ENCODE measurements at regions not wholly inside any gene's neighbourhood (a gene's known extent, or its start where the extent isn't known, plus 50 kb on each side); places are given as distances from the start of the nearest gene placed in this dataset.

DNA sequence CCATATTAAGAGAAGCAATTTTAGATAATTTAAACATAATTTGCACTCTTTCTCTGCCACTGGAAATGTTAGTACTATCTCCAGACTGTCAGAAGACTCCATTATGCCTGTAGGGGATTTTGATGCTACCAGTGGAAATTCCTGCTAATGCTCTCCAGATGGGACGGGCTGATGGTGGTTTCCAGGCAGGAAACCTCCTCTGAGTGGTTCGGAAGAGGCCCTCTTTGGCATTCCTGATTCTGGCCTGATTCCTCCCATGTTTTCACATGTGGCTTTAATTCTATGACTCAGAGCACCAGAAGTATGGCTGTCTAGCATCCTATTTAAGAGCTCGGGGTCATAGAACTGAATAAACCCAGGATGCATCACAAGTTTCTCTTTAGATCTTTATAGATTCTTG is 70.9 kb upstream of the ST6GAL2 start:
- TF ChIP-seq, protein P1, sequence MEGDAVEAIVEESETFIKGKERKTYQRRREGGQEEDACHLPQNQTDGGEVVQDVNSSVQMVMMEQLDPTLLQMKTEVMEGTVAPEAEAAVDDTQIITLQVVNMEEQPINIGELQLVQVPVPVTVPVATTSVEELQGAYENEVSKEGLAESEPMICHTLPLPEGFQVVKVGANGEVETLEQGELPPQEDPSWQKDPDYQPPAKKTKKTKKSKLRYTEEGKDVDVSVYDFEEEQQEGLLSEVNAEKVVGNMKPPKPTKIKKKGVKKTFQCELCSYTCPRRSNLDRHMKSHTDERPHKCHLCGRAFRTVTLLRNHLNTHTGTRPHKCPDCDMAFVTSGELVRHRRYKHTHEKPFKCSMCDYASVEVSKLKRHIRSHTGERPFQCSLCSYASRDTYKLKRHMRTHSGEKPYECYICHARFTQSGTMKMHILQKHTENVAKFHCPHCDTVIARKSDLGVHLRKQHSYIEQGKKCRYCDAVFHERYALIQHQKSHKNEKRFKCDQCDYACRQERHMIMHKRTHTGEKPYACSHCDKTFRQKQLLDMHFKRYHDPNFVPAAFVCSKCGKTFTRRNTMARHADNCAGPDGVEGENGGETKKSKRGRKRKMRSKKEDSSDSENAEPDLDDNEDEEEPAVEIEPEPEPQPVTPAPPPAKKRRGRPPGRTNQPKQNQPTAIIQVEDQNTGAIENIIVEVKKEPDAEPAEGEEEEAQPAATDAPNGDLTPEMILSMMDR (IDR thresholded peaks at IDR 0.05) = no peak
- no peak for TF ChIP-seq POLR2AphosphoS5 (IDR thresholded peaks at IDR 0.05)

All from upper lobe of left lung (tissue), 4 donors.